GM12878 (cell line): ENCODE measurements at regions not wholly inside any gene's neighbourhood (a gene's known extent, or its start where the extent isn't known, plus 50 kb on each side); places are given as distances from the start of the nearest gene placed in this dataset.

Experiments
- ATAC-seq: fragments of 200-7000 bp; cut with Tn5 transposase; 3 replicates; pipeline ENCODE4 v1.9.1; 2020; ENCODE audit warnings: mild to moderate bottlenecking, moderate library complexity
- BruUV-seq: library from RNA; stranded (reverse); fragments of 400-500 nt; replicated peaks from 2 replicates; lab custom pipeline; 2021; lab: Mats Ljungman, UMichigan
- CTCF ChIA-PET: fragments of 300-600 bp; sonication (Branson Sonifier 250); formaldehyde crosslinking; extraction: SDS; loops from one replicate; lab custom pipeline; 2021; ENCODE audit warnings: inconsistent platforms; lab: Yijun Ruan, JAX
- POLR2A ChIA-PET: fragments of 350-600 bp; formaldehyde crosslinking; extraction: SDS; loops from one replicate; lab custom pipeline; 2021; ENCODE audit warnings: inconsistent platforms; lab: Charles Lee
- RAD21 ChIA-PET: fragments of 300-600 bp; sonication (Branson Sonifier 250); formaldehyde crosslinking; loops from one replicate; lab custom pipeline; 2023; ENCODE audit warnings: antibody characterized with exemption; ENCODE audit not compliant: unreplicated experiment; lab: Charles Lee
- SMC1A ChIA-PET: fragments of 300-600 bp; sonication (Branson Sonifier 250); formaldehyde crosslinking; loops from one replicate; lab custom pipeline; 2023; ENCODE audit not compliant: unreplicated experiment, uncharacterized antibody; lab: Charles Lee
- DNase-seq: peaks from one replicate; pipeline ENCODE4 v3.0.0-alpha.2; 2011; ENCODE audit warnings: low read depth, low spot score
- FAIRE-seq: peaks from 3 replicates; lab custom pipeline; 2011; peaks lifted over from hg19 to GRCh38; lab: Jason Lieb, UNC
- H2AFZ ChIP-seq: 2 replicates; pipeline ENCODE4 v1.6.0; 2011; ENCODE audit warnings: low read depth, low read length, control low read depth; ENCODE audit not compliant: control insufficient read depth
- H3K27ac ChIP-seq: 2 replicates; pipeline ENCODE4 v1.5.1; 2011; ENCODE audit warnings: control low read depth; ENCODE audit not compliant: control insufficient read depth, insufficient read depth
- H3K27me3 ChIP-seq, 2 experiments: replicated peaks in 1 of 2; 2 replicates each; pipeline versions ENCODE4 v1.6.0 to v1.6.1; 2011; ENCODE audit warnings: low read length in 1 of 2; ENCODE audit not compliant: control insufficient read depth in 2 of 2, insufficient read depth in 2 of 2
- H3K36me3 ChIP-seq, 2 experiments: 2 replicates each; pipeline ENCODE4 v1.5.1; 2011; ENCODE audit warnings: low read length in 1 of 2; ENCODE audit not compliant: control insufficient read depth in 2 of 2, insufficient read depth in 2 of 2
- H3K4me1 ChIP-seq: 2 replicates; pipeline ENCODE4 v1.6.1; 2011; ENCODE audit warnings: mild to moderate bottlenecking, low read length, moderate library complexity, mixed read lengths; ENCODE audit not compliant: control insufficient read depth, insufficient read depth
- H3K4me2 ChIP-seq: 2 replicates; pipeline ENCODE4 v1.6.0; 2011; ENCODE audit warnings: control low read depth; ENCODE audit not compliant: control insufficient read depth, insufficient read depth
- H3K4me3 ChIP-seq: fragments of 200-600 bp; sonication (generic); 2 replicates; pipeline ENCODE4 v1.5.1; 2016
- H3K79me2 ChIP-seq: 2 replicates; pipeline ENCODE4 v1.6.0; 2011; ENCODE audit warnings: low read length; ENCODE audit not compliant: control insufficient read depth, insufficient read depth
- H3K9ac ChIP-seq: 2 replicates; pipeline ENCODE4 v1.8.0; 2011; ENCODE audit warnings: low read length, control low read depth, mixed read lengths; ENCODE audit not compliant: control insufficient read depth, insufficient read depth
- H3K9me3 ChIP-seq: replicated peaks from 3 replicates; pipeline ENCODE4 v1.5.1; 2011; ENCODE audit warnings: mild to moderate bottlenecking, low read length; ENCODE audit not compliant: control insufficient read depth, insufficient read depth
- H4K20me1 ChIP-seq: 2 replicates; pipeline ENCODE4 v1.6.0; 2011; ENCODE audit not compliant: control insufficient read depth, insufficient read depth
- EED ChIP-seq: sonication (generic); IDR thresholded peaks from 2 replicates; pipeline ENCODE4 v1.6.1; 2016; ENCODE audit warnings: antibody characterized with exemption, low read depth
- KLF5 ChIP-seq: fragments of 450-650 bp; IDR thresholded peaks from 2 replicates; pipeline ENCODE4 v1.6.1; 2014; ENCODE audit warnings: mild to moderate bottlenecking; ENCODE audit not compliant: partially characterized antibody
- RBBP5 ChIP-seq: fragments of 200-600 bp; sonication (generic); conservative IDR thresholded peaks from 2 replicates; pipeline ENCODE4 v1.6.1; 2016
- RCOR1 ChIP-seq: conservative IDR thresholded peaks from 2 replicates; pipeline ENCODE4 v1.6.1; 2012; ENCODE audit warnings: low read depth, low read length, improper control_type of control experiment
- REST ChIP-seq: IDR thresholded peaks from 2 replicates; pipeline ENCODE4 v1.6.1; 2012; ENCODE audit warnings: mild to moderate bottlenecking, low read depth, low read length
- RUNX3 ChIP-seq: IDR thresholded peaks from 2 replicates; pipeline ENCODE4 v1.6.1; 2012; ENCODE audit warnings: low read length, inconsistent platforms
- SREBF1 ChIP-seq: IDR thresholded peaks from 2 replicates; pipeline ENCODE4 v1.6.1; 2012; ENCODE audit warnings: mild to moderate bottlenecking, low read length
- SUZ12 ChIP-seq: fragments of 200-600 bp; sonication (generic); IDR thresholded peaks from one replicate; pipeline ENCODE4 v1.6.1; 2018; ENCODE audit warnings: antibody characterized with exemption, mild to moderate bottlenecking; ENCODE audit not compliant: unreplicated experiment
- USF1 ChIP-seq: IDR thresholded peaks from 2 replicates; pipeline ENCODE4 v1.6.1; 2011; ENCODE audit warnings: borderline replicate concordance, low read depth, mild to moderate bottlenecking, moderate library complexity, mixed read lengths, low read length; ENCODE audit not compliant: insufficient read depth; ENCODE audit errors: extremely low read length
- YY1 ChIP-seq: IDR thresholded peaks from 2 replicates; pipeline ENCODE4 v1.6.1; 2011; ENCODE audit warnings: low read depth, mild to moderate bottlenecking, low read length
- WGBS: methylation state at CpG from one replicate; pipeline ENCODE4 v1.1.6; 2016; ENCODE audit warnings: low lambda C conversion rate; ENCODE audit not compliant: insufficient replicate concordance, insufficient coverage; ENCODE audit errors: missing lambda C conversion rate; 5-methylcytosine and 5-hydroxymethylcytosine counted together
- in situ Hi-C: fragments of 300-500 bp; cut with MboI; formaldehyde crosslinking; loops from 9 replicates; pipeline ENCODE4 v1.14.3; 2018; ENCODE audit warnings: mixed read lengths
- intact Hi-C: fragments of 100-400 bp; cut with micrococcal nuclease; formaldehyde crosslinking; loops from one replicate; pipeline ENCODE4 v1.14.2; 2022; ENCODE audit not compliant: unreplicated experiment

- Histone ChIP-seq H3K36me3 (no peaks in the 10 kb centered on the region), H3K4me3 (no peak overlapping the region), H3K9me3 (no peaks in the 10 kb centered on the region), H2AFZ (no peak overlapping the region), H3K9ac (no peak overlapping the region), H3K27ac (no peak overlapping the region), H4K20me1 (no peaks in the 10 kb centered on the region), H3K4me1 (no peaks in the 10 kb centered on the region), H3K27me3 (no peaks in the 10 kb centered on the region), H3K79me2 (no peaks in the 10 kb centered on the region), H3K4me2 (no peak overlapping the region)
- DNase-seq (no peak), ATAC-seq (no peak), FAIRE-seq (no peak)
- ChIA-PET POLR2A (no interaction called here), CTCF (no interaction called here), SMC1A (no interaction called here), RAD21 (no interaction called here)
- WGBS, result 45% methylated on average over 2 of the region's 2 CpGs
- TF ChIP-seq SREBF1 (no peak), YY1 (no peak), RBBP5 (no peak), RCOR1 (no peak), KLF5 (no peak), REST (no peak)
- no TSS peak for BruUV-seq
- in situ Hi-C loops (no loop called here), intact Hi-C loops (no loop called here)
These were observed 184.8 kb downstream of the RPS29 start for GRCh38 chr14:49401373-49401772.

- Histone ChIP-seq H2AFZ (no peak overlapping the region), H3K36me3 (no peaks in the 10 kb centered on the region), H3K9me3 (no peaks in the 10 kb centered on the region), H3K4me1 (no peaks in the 10 kb centered on the region), H3K79me2 (no peaks in the 10 kb centered on the region), H3K9ac (no peak overlapping the region), H3K27ac (no peak overlapping the region), H3K27me3 (no peaks in the 10 kb centered on the region), H3K4me2 (no peak overlapping the region), H3K4me3 (no peak overlapping the region), H4K20me1 (no peaks in the 10 kb centered on the region)
- no TSS peak for BruUV-seq
- RAD21 ChIA-PET, result no interaction called here
- ATAC-seq, result no peak
- intact Hi-C loops (no loop called here), in situ Hi-C loops (no loop called here)
- SMC1A ChIA-PET, result interaction anchor here (0.6 kb wide), 1 partner anchor 36 kb away, joined by 3 read pairs; no protein-coding TSS in a partner anchor
- no peak for TF ChIP-seq EED
- TF ChIP-seq SUZ12, result no peak
- no peak for TF ChIP-seq USF1
- no peak for TF ChIP-seq RUNX3
- no peak for FAIRE-seq
- POLR2A ChIA-PET, result no interaction called here
- DNase-seq, result no peak
- CTCF ChIA-PET, result no interaction called here
These were observed 189.4 kb downstream of the RPS29 start for GRCh38 chr14:49396801-49397200.
